ENCODE measurements at regions not wholly inside any gene's neighbourhood (a gene's known extent, or its start where the extent isn't known, plus 50 kb on each side); places are given as distances from the start of the nearest gene placed in this dataset.

- Histone ChIP-seq H3K9me3 (ENCODE audit: control insufficient read depth, low read length) (no peaks in the 10 kb centered on the region), H3K4me3 (ENCODE audit: low read length) (no peak overlapping the region), H3K27me3 (ENCODE audit: control insufficient read depth, insufficient read depth, low read length) (no peaks in the 10 kb centered on the region), H3K36me3 (ENCODE audit: control insufficient read depth, insufficient read depth, low read length) (no peaks in the 10 kb centered on the region), H3K9ac (ENCODE audit: low read length) (no peak overlapping the region), H3K4me1 (ENCODE audit: control insufficient read depth, insufficient read depth, low read length) (no peaks in the 10 kb centered on the region)
Observed at GRCh38 chr5:133763744-133764143, 151.4 kb upstream of the FSTL4 start.

- H3K9me3 ChIP-seq (ENCODE audit: control insufficient read depth, low read length) = no peaks in the 10 kb centered on the region
- H3K36me3 ChIP-seq (ENCODE audit: control insufficient read depth, insufficient read depth, low read length) = no peaks in the 10 kb centered on the region
- no peaks in the 10 kb centered on the region for H3K4me1 ChIP-seq (ENCODE audit: control insufficient read depth, insufficient read depth, low read length)
- no peak overlapping the region for H3K4me3 ChIP-seq (ENCODE audit: low read length)
- no peak overlapping the region for H3K9ac ChIP-seq (ENCODE audit: low read length)
- peaks cover 2% of the 10 kb centered on the region for H3K27me3 ChIP-seq (ENCODE audit: control insufficient read depth, insufficient read depth, low read length)
Observed at GRCh38 chr5:133761632-133762031, 149.3 kb upstream of the FSTL4 start.

- H3K9me3 ChIP-seq (ENCODE audit: control insufficient read depth, low read length) = no peaks in the 10 kb centered on the region
- H3K4me1 ChIP-seq (ENCODE audit: control insufficient read depth, insufficient read depth, low read length) = no peaks in the 10 kb centered on the region
- no peaks in the 10 kb centered on the region for H3K36me3 ChIP-seq (ENCODE audit: control insufficient read depth, insufficient read depth, low read length)
- no peak overlapping the region for H3K9ac ChIP-seq (ENCODE audit: low read length)
- H3K4me3 ChIP-seq (ENCODE audit: low read length) = no peak overlapping the region
- H3K27me3 ChIP-seq (ENCODE audit: control insufficient read depth, insufficient read depth, low read length) = peaks cover 5% of the 10 kb centered on the region
Observed at GRCh38 chr5:133760532-133760931, 148.2 kb upstream of the FSTL4 start.

DNA sequence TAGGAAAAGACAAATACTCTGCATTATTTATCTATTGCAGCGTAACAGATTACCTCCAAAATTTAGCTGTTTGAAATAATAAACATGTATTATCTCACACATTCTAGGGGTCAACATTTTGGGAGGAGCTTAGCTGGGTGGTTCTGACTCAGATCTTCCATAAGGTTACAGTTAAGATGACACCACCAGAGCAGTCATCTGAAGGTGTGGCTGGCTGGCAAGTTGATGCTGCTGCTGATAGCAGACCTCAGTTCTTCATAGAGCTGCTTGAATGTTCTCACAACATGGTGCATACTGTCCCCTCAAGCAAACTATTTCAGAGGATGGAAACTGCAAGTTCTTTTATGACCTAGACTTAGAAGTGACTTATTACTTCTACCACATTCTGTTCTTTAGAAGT, 146.3 kb upstream of the FSTL4 start:
- H3K9ac ChIP-seq (ENCODE audit: low read length) = no peak overlapping the region

GRCh38 chr5:133757396-133757945, 145.1 kb upstream of the FSTL4 start:
- Histone ChIP-seq H3K36me3 (ENCODE audit: control insufficient read depth, insufficient read depth, low read length) (no peaks in the 10 kb centered on the region), H3K27me3 (ENCODE audit: control insufficient read depth, insufficient read depth, low read length) (peaks cover 7% of the 10 kb centered on the region), H3K4me1 (ENCODE audit: control insufficient read depth, insufficient read depth, low read length) (no peaks in the 10 kb centered on the region), H3K9me3 (ENCODE audit: control insufficient read depth, low read length) (no peaks in the 10 kb centered on the region), H3K9ac (ENCODE audit: low read length) (no peak overlapping the region), H3K4me3 (ENCODE audit: low read length) (no peak overlapping the region)

More for the DNA sequence above, 146.3 kb upstream of the FSTL4 start:
- Histone ChIP-seq H3K4me3 (ENCODE audit: low read length) (no peak overlapping the region), H3K36me3 (ENCODE audit: control insufficient read depth, insufficient read depth, low read length) (no peaks in the 10 kb centered on the region), H3K27me3 (ENCODE audit: control insufficient read depth, insufficient read depth, low read length) (peaks cover 7% of the 10 kb centered on the region), H3K9me3 (ENCODE audit: control insufficient read depth, low read length) (no peaks in the 10 kb centered on the region), H3K4me1 (ENCODE audit: control insufficient read depth, insufficient read depth, low read length) (no peaks in the 10 kb centered on the region)

- H3K4me3 ChIP-seq (ENCODE audit: low read length) = no peak overlapping the region
Observed at GRCh38 chr5:133756756-133757155, 144.4 kb upstream of the FSTL4 start.

DNA sequence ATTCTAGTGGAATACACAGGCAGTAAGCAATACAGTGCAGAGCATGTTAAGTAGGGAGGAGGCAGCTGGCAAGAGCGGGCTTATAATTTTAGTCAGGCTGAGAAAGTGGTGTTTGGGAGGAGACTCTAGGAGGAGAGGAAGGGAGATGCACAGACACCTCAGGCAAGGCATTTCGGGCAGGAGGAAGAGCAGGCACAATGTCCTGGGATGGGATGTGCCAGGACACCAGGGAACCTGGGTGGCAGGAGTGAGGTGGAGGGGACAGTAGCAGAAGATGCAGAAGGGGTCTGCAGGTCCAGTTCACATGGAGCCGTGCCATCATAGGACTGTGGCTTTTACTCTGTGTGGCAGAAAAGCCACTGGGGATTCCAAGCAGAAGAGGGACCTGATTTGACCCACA, 143.7 kb upstream of the FSTL4 start:
- no peak overlapping the region for H3K4me3 ChIP-seq (ENCODE audit: low read length)
- no peaks in the 10 kb centered on the region for H3K36me3 ChIP-seq (ENCODE audit: control insufficient read depth, insufficient read depth, low read length)
- H3K4me1 ChIP-seq (ENCODE audit: control insufficient read depth, insufficient read depth, low read length) = no peaks in the 10 kb centered on the region
- no peaks in the 10 kb centered on the region for H3K9me3 ChIP-seq (ENCODE audit: control insufficient read depth, low read length)
- peaks cover 7% of the 10 kb centered on the region for H3K27me3 ChIP-seq (ENCODE audit: control insufficient read depth, insufficient read depth, low read length)
- no peak overlapping the region for H3K9ac ChIP-seq (ENCODE audit: low read length)

More at GRCh38 chr5:133756756-133757155, 144.4 kb upstream of the FSTL4 start:
- H3K36me3 ChIP-seq (ENCODE audit: control insufficient read depth, insufficient read depth, low read length) = no peaks in the 10 kb centered on the region
- no peaks in the 10 kb centered on the region for H3K9me3 ChIP-seq (ENCODE audit: control insufficient read depth, low read length)
- H3K9ac ChIP-seq (ENCODE audit: low read length) = no peak overlapping the region
- no peaks in the 10 kb centered on the region for H3K4me1 ChIP-seq (ENCODE audit: control insufficient read depth, insufficient read depth, low read length)
- H3K27me3 ChIP-seq (ENCODE audit: control insufficient read depth, insufficient read depth, low read length) = peaks cover 7% of the 10 kb centered on the region

DNA sequence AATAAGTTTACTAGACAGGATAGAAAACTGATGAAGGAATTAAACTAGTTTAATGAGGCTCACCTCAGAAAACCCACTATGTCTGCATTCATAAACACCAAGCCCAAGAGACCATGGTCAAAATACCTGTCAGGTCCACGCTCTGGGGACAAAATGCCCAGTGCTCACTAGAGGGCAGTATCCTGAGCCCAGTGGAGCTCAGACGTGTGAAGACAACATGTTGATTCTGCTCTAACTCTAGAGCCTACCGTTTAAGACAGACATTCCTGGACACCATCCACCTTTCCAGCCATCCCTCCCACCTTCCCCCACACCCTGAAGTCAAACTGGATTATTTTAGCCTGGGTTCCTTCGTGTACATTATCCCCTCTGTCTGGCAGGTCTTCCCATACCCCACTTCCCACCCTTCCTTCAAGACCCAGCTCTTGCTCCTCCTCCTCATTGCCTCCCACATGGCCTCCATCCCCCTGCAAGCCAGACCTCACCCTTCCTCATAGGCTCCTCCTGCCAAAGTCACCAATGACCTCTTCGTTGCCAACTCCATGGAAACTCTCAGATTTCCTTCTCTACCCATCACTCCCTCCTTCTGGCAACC, 142.3 kb upstream of the FSTL4 start:
- Histone ChIP-seq H3K4me3 (ENCODE audit: low read length) (no peak overlapping the region), H3K9ac (ENCODE audit: low read length) (no peak overlapping the region), H3K9me3 (ENCODE audit: control insufficient read depth, low read length) (no peaks in the 10 kb centered on the region), H3K4me1 (ENCODE audit: control insufficient read depth, insufficient read depth, low read length) (no peaks in the 10 kb centered on the region), H3K36me3 (ENCODE audit: control insufficient read depth, insufficient read depth, low read length) (no peaks in the 10 kb centered on the region), H3K27me3 (ENCODE audit: control insufficient read depth, insufficient read depth, low read length) (peaks cover 7% of the 10 kb centered on the region)

DNA sequence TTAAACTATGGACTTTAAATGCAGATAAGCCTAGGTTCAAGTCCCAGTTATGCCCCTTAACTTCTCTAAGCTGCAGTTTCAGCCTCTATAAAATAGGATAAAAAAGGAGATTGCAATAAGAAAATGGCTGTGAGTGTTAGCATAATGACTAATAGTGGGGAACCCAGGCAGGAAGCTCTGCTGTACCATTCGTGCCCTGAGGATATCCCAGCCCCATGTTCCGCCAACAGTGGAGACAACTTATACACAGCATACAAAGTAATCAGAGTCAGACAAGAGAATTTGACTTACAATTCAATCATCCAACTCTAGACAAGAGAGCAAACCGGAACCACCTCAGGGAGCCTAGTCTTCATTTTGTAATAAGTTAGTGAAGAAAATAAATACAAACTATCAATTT, 141.5 kb upstream of the FSTL4 start:
- Histone ChIP-seq H3K27me3 (ENCODE audit: control insufficient read depth, insufficient read depth, low read length) (peaks cover 7% of the 10 kb centered on the region), H3K36me3 (ENCODE audit: control insufficient read depth, insufficient read depth, low read length) (no peaks in the 10 kb centered on the region), H3K4me3 (ENCODE audit: low read length) (no peak overlapping the region), H3K4me1 (ENCODE audit: control insufficient read depth, insufficient read depth, low read length) (no peaks in the 10 kb centered on the region), H3K9me3 (ENCODE audit: control insufficient read depth, low read length) (no peaks in the 10 kb centered on the region), H3K9ac (ENCODE audit: low read length) (no peak overlapping the region)

- Histone ChIP-seq H3K9ac (ENCODE audit: low read length) (no peak overlapping the region), H3K4me1 (ENCODE audit: control insufficient read depth, insufficient read depth, low read length) (no peaks in the 10 kb centered on the region), H3K36me3 (ENCODE audit: control insufficient read depth, insufficient read depth, low read length) (no peaks in the 10 kb centered on the region), H3K9me3 (ENCODE audit: control insufficient read depth, low read length) (no peaks in the 10 kb centered on the region), H3K27me3 (ENCODE audit: control insufficient read depth, insufficient read depth, low read length) (peaks cover 7% of the 10 kb centered on the region), H3K4me3 (ENCODE audit: low read length) (no peak overlapping the region)
Observed at GRCh38 chr5:133751846-133752245, 139.5 kb upstream of the FSTL4 start.

GRCh38 chr5:133751421-133751820, 139.1 kb upstream of the FSTL4 start:
- no peaks in the 10 kb centered on the region for H3K4me1 ChIP-seq (ENCODE audit: control insufficient read depth, insufficient read depth, low read length)
- no peak overlapping the region for H3K9ac ChIP-seq (ENCODE audit: low read length)
- peaks cover 3% of the 10 kb centered on the region for H3K27me3 ChIP-seq (ENCODE audit: control insufficient read depth, insufficient read depth, low read length)
- no peaks in the 10 kb centered on the region for H3K9me3 ChIP-seq (ENCODE audit: control insufficient read depth, low read length)
- no peaks in the 10 kb centered on the region for H3K36me3 ChIP-seq (ENCODE audit: control insufficient read depth, insufficient read depth, low read length)
- H3K4me3 ChIP-seq (ENCODE audit: low read length) = no peak overlapping the region

DNA sequence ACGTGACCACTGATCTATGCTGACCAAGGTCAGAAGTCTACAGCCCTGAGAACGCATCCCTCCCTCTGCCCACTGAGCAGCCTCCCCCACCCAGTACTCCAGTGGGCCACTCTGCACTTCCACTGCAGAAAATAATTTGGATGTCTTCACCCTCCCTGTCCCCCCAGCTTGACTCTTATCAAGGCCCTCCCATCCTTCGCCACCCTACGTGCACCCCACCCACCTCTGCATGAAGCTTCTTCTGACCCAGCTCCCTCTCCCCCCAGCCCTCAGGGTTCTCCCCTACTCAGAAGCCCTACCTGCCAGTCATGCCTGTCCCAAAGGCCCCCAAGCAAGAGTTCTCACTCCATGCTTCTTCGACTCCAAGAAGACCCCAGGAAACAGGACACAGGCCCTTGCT, 138.5 kb upstream of the FSTL4 start:
- Histone ChIP-seq H3K27me3 (ENCODE audit: control insufficient read depth, insufficient read depth, low read length) (peaks cover 3% of the 10 kb centered on the region), H3K36me3 (ENCODE audit: control insufficient read depth, insufficient read depth, low read length) (no peaks in the 10 kb centered on the region), H3K9me3 (ENCODE audit: control insufficient read depth, low read length) (no peaks in the 10 kb centered on the region), H3K4me3 (ENCODE audit: low read length) (no peak overlapping the region), H3K9ac (ENCODE audit: low read length) (no peak overlapping the region), H3K4me1 (ENCODE audit: control insufficient read depth, insufficient read depth, low read length) (no peaks in the 10 kb centered on the region)

GRCh38 chr5:133750356-133750755, 138.0 kb upstream of the FSTL4 start:
- no peaks in the 10 kb centered on the region for H3K36me3 ChIP-seq (ENCODE audit: control insufficient read depth, insufficient read depth, low read length)
- no peaks in the 10 kb centered on the region for H3K9me3 ChIP-seq (ENCODE audit: control insufficient read depth, low read length)

More at GRCh38 chr5:133750356-133750755, 138.0 kb upstream of the FSTL4 start:
- Histone ChIP-seq H3K9ac (ENCODE audit: low read length) (no peak overlapping the region), H3K27me3 (ENCODE audit: control insufficient read depth, insufficient read depth, low read length) (peaks cover 2% of the 10 kb centered on the region), H3K4me3 (ENCODE audit: low read length) (no peak overlapping the region), H3K4me1 (ENCODE audit: control insufficient read depth, insufficient read depth, low read length) (no peaks in the 10 kb centered on the region)

Measured in mucosa of stomach (tissue), 1 donor.